SK-N-SH (cell line): ENCODE measurements at regions not wholly inside any gene's neighbourhood (a gene's known extent, or its start where the extent isn't known, plus 50 kb on each side); places are given as distances from the start of the nearest gene placed in this dataset.

ENCODE experiments used
- CHD2 ChIP-seq: fragments of 150-350 bp; IDR thresholded peaks from 2 replicates; pipeline ENCODE4 v1.6.1; 2018; ENCODE audit warnings: low read length; ENCODE audit not compliant: partially characterized antibody
- CTCF ChIP-seq: fragments of 200-600 bp; sonication (generic); IDR thresholded peaks from 2 replicates; pipeline ENCODE4 v1.6.1; 2017; ENCODE audit warnings: antibody characterized with exemption, mild to moderate bottlenecking, moderate library complexity
- ELF1 ChIP-seq: IDR thresholded peaks from 2 replicates; pipeline ENCODE4 v1.4.0; 2012
- EP300 ChIP-seq, 2 experiments: IDR thresholded peaks; 2 replicates each; pipeline versions ENCODE4 v1.4.0 to v1.6.1; 2012; ENCODE audit warnings: borderline replicate concordance in 1 of 2, low read depth in 1 of 2, low read length in 1 of 2
- EZH2phosphoT487 ChIP-seq: fragments of 200-600 bp; sonication (generic); IDR thresholded peaks from 2 replicates; pipeline ENCODE4 v1.6.1; 2017; ENCODE audit warnings: low read depth, mixed run types, mild to moderate bottlenecking, antibody characterized with exemption, moderate library complexity, borderline replicate concordance
- GATA2 ChIP-seq: sonication (generic); formaldehyde crosslinking; IDR thresholded peaks from 2 replicates; pipeline ENCODE4 v1.5.0; 2020; ENCODE audit warnings: mild to moderate bottlenecking, missing genetic modification reagents
- POLR2AphosphoS5 ChIP-seq: IDR thresholded peaks from 2 replicates; pipeline ENCODE4 v1.6.1; 2012; ENCODE audit warnings: low read depth, low read length
- REST ChIP-seq: IDR thresholded peaks from 2 replicates; pipeline ENCODE4 v1.6.1; 2012; ENCODE audit warnings: mild to moderate bottlenecking, low read depth, low read length, moderate library complexity
- TAF1 ChIP-seq: IDR thresholded peaks from 2 replicates; pipeline ENCODE4 v1.6.1; 2012; ENCODE audit warnings: low read depth, mild to moderate bottlenecking, low read length, moderate library complexity, borderline replicate concordance
- TCF12 ChIP-seq: IDR thresholded peaks from 2 replicates; pipeline ENCODE4 v1.4.0; 2012
- USF2 ChIP-seq: fragments of 150-350 bp; IDR thresholded peaks from 2 replicates; pipeline ENCODE4 v1.6.1; 2017; ENCODE audit warnings: antibody characterized with exemption, low read length, low read depth, borderline replicate concordance
- TF ChIP-seq, protein P1 (sequence below): IDR thresholded peaks from 2 replicates; pipeline ENCODE4 v1.4.0; 2012; ENCODE audit warnings: low read depth

DNA sequence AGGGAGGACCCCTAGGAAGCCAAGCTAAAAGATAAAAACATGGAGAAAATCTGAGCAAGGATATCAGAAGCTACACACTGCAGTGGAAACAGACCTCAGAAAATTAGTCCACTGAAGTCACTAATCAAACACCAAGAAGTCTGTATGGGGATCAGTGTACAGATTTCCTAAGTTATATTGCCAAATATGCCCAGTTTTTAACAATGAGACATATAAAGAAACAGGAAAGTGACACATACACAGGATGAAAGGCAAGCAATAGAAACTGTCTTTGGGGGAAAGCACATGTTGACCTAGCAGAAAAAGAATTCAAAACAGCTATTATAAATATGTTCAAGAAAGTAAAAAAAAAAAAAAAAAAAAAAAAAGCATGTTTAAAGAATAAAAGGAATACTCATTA is 153.7 kb downstream of the PPP4R3C start:
- TF ChIP-seq EP300 (IDR thresholded peaks at IDR 0.05; ENCODE audit: borderline replicate concordance in 1 of 2, low read depth in 1 of 2, low read length in 1 of 2) (no peak), TCF12 (no peak), ELF1 (no peak), CTCF (no peak), REST (no peak), EZH2phosphoT487 (no peak), TAF1 (no peak), POLR2AphosphoS5 (no peak), USF2 (no peak), GATA2 (no peak), CHD2 (no peak)
- TF ChIP-seq, protein P1, sequence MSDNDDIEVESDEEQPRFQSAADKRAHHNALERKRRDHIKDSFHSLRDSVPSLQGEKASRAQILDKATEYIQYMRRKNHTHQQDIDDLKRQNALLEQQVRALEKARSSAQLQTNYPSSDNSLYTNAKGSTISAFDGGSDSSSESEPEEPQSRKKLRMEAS = no peak
